Transverse colon (tissue), 4 donors: ENCODE measurements at regions not wholly inside any gene's neighbourhood (a gene's known extent, or its start where the extent isn't known, plus 50 kb on each side); places are given as distances from the start of the nearest gene placed in this dataset.

Experiments
- DNase-seq: peaks from one replicate; pipeline ENCODE4 v3.0.0-alpha.2; 2019
- H3K27ac ChIP-seq, 4 donors: fragments of 200-600 bp; sonication (generic); 2 replicates each; pipeline ENCODE4 v1.5.1; 2016 to 2018; ENCODE audit warnings: inconsistent platforms in 4 of 4
- H3K27me3 ChIP-seq: fragments of 200-600 bp; sonication (generic); 2 replicates; pipeline ENCODE4 v1.5.1; 2017; ENCODE audit warnings: inconsistent platforms
- H3K36me3 ChIP-seq, 4 donors: fragments of 200-600 bp; sonication (generic); 2 replicates each; pipeline ENCODE4 v1.5.1; 2017 to 2019; ENCODE audit warnings: inconsistent platforms in 4 of 4
- H3K4me1 ChIP-seq, 4 donors: fragments of 200-600 bp; sonication (generic); 2 replicates each; pipeline ENCODE4 v1.5.1; 2017 to 2020; ENCODE audit warnings: inconsistent platforms in 4 of 4
- H3K4me3 ChIP-seq, 4 donors: fragments of 200-600 bp; sonication (generic); 1 replicate in 1 of 4; 2 replicates in 3 of 4; pipeline versions ENCODE4 v1.5.1 to v1.6.1; 2017 to 2019; ENCODE audit warnings: inconsistent platforms in 4 of 4
- H3K9me3 ChIP-seq, 2 donors: fragments of 200-600 bp; sonication (generic); 2 replicates each; pipeline ENCODE4 v1.5.1; 2017 to 2019; ENCODE audit warnings: inconsistent platforms in 2 of 2
- CTCF ChIP-seq, 5 experiments: fragments of 200-600 bp in 3 of 5; fragments of 450-650 bp in 2 of 5; sonication (generic) in 3 of 5; IDR thresholded peaks; 1 replicate in 2 of 5; 2 replicates in 3 of 5; pipeline ENCODE4 v1.5.1; 2016 to 2017; ENCODE audit warnings: antibody characterized with exemption in 5 of 5, inconsistent platforms in 3 of 5, mild to moderate bottlenecking in 2 of 5, moderate library complexity in 1 of 5
- EP300 ChIP-seq: sonication (generic); formaldehyde crosslinking; IDR thresholded peaks from one replicate; pipeline ENCODE4 v1.6.1; 2017; ENCODE audit warnings: antibody characterized with exemption, low read depth
- POLR2A ChIP-seq: fragments of 450-650 bp; IDR thresholded peaks from one replicate; pipeline ENCODE4 v1.6.1; 2016; ENCODE audit warnings: antibody characterized with exemption, mild to moderate bottlenecking, moderate library complexity
- POLR2AphosphoS5 ChIP-seq, 3 donors: sonication (generic); formaldehyde crosslinking; IDR thresholded peaks; one replicate each; pipeline ENCODE4 v1.6.1; 2016; ENCODE audit warnings: antibody characterized with exemption in 3 of 3
- WGBS, 2 donors: methylation state at CpG; one replicate each; pipeline ENCODE4 v1.1.5; 2018; ENCODE audit warnings: low coverage in 1 of 2; 5-methylcytosine and 5-hydroxymethylcytosine counted together
- in situ Hi-C, 4 donors: fragments of 200-750 bp; cut with MboI; loops; one replicate each; pipeline versions ENCODE4 v1.15.0 to v1.15.1; 2017; ENCODE audit warnings: low sequenced_read_pairs in 3 of 4, low pct_ligation_motif_present in 1 of 4, low pct_unique_long_range_greater_than_20kb in 1 of 4
- intact Hi-C: fragments of 100-400 bp; cut with DNase I; formaldehyde crosslinking; loops from one replicate; pipeline ENCODE4 v1.15.1; 2023; ENCODE audit warnings: low total_unique reads

- WGBS, 2 donors: 55 to 77% methylated on average over 1 of the region's 1 CpG
- intact Hi-C loops: no loop called here
- no peak overlapping the region for H3K27ac ChIP-seq
Measured at GRCh38 chr7:124596881-124597280, 168.7 kb downstream of the GPR37 start.

GRCh38 chr7:124590814-124591213, 174.8 kb downstream of the GPR37 start:
- in situ Hi-C loops (no loop called here), intact Hi-C loops (no loop called here)
- no peaks in the 10 kb centered on the region for H3K9me3 ChIP-seq
- H3K4me1 ChIP-seq: no peaks in the 10 kb centered on the region
- H3K4me3 ChIP-seq: no peak overlapping the region
- no peak for TF ChIP-seq EP300
- TF ChIP-seq POLR2AphosphoS5 (IDR thresholded peaks at IDR 0.05): no peak
- TF ChIP-seq CTCF (IDR thresholded peaks at IDR 0.05): no peak
- H3K36me3 ChIP-seq: no peaks in the 10 kb centered on the region
- no peaks in the 10 kb centered on the region for H3K27me3 ChIP-seq
- WGBS, 2 donors: 75 to 85% methylated on average over 2 of the region's 2 CpGs
- no peak for DNase-seq
- H3K27ac ChIP-seq: no peak overlapping the region

More at GRCh38 chr7:124596881-124597280, 168.7 kb downstream of the GPR37 start:
- DNase-seq: no peak
- Histone ChIP-seq H3K4me1 (no peaks in the 10 kb centered on the region), H3K9me3 (no peaks in the 10 kb centered on the region), H3K4me3 (no peak overlapping the region), H3K36me3 (no peaks in the 10 kb centered on the region), H3K27me3 (no peaks in the 10 kb centered on the region)
- TF ChIP-seq POLR2AphosphoS5 (IDR thresholded peaks at IDR 0.05): no peak
- TF ChIP-seq EP300: no peak
- TF ChIP-seq CTCF (IDR thresholded peaks at IDR 0.05): no peak
- TF ChIP-seq POLR2A: no peak
- in situ Hi-C loops: no loop called here

- Histone ChIP-seq H3K4me1 (no peaks in the 10 kb centered on the region), H3K9me3 (no peaks in the 10 kb centered on the region), H3K27me3 (no peaks in the 10 kb centered on the region), H3K36me3 (no peaks in the 10 kb centered on the region), H3K4me3 (no peak overlapping the region), H3K27ac (no peak overlapping the region)
- no peak for TF ChIP-seq CTCF (IDR thresholded peaks at IDR 0.05)
- no peak for TF ChIP-seq POLR2AphosphoS5 (IDR thresholded peaks at IDR 0.05)
- TF ChIP-seq EP300: no peak
- TF ChIP-seq POLR2A: no peak
- intact Hi-C loops (no loop called here), in situ Hi-C loops (no loop called here)
- WGBS, 2 donors: 66 to 70% methylated on average over 2 of the region's 2 CpGs
- no peak for DNase-seq
Measured at GRCh38 chr7:124577256-124577655, 188.3 kb downstream of the GPR37 start.

GRCh38 chr7:124575176-124575575, 190.4 kb downstream of the GPR37 start:
- Histone ChIP-seq H3K27ac (no peak overlapping the region), H3K4me3 (no peak overlapping the region), H3K9me3 (no peaks in the 10 kb centered on the region), H3K27me3 (no peaks in the 10 kb centered on the region), H3K36me3 (no peaks in the 10 kb centered on the region), H3K4me1 (no peaks in the 10 kb centered on the region)
- no peak for TF ChIP-seq POLR2A
- TF ChIP-seq CTCF (IDR thresholded peaks at IDR 0.05): no peak
- no peak for TF ChIP-seq POLR2AphosphoS5 (IDR thresholded peaks at IDR 0.05)
- no peak for TF ChIP-seq EP300
- 85 to 90% methylated on average over 3 of the region's 3 CpGs for WGBS, 2 donors
- intact Hi-C loops: no loop called here
- in situ Hi-C loops: no loop called here
- DNase-seq: no peak
